GM23248 (cell line): ENCODE measurements at regions not wholly inside any gene's neighbourhood (a gene's known extent, or its start where the extent isn't known, plus 50 kb on each side); places are given as distances from the start of the nearest gene placed in this dataset.
"Not testable (repeated sequence)": the region's sequence is repeated elsewhere in the genome, so short reads cannot be mapped to it uniquely, and the experiment has no call there.

Source experiments
- DNase-seq: peaks from one replicate; pipeline ENCODE4 v3.0.0-alpha.2; 2015
- H2AFZ ChIP-seq: fragments of 200-600 bp; sonication (generic); 2 replicates; pipeline ENCODE4 v1.6.1; 2016; ENCODE audit warnings: antibody characterized with exemption
- H3F3A ChIP-seq: fragments of 200-600 bp; sonication (generic); 2 replicates; pipeline ENCODE4 v1.6.1; 2016; ENCODE audit warnings: mild to moderate bottlenecking, antibody characterized with exemption, mixed run types; ENCODE audit not compliant: insufficient read depth
- H3K27ac ChIP-seq: fragments of 200-600 bp; sonication (generic); 2 replicates; pipeline ENCODE4 v1.5.1; 2016; ENCODE audit warnings: mild to moderate bottlenecking
- H3K27me3 ChIP-seq: fragments of 200-600 bp; sonication (generic); replicated peaks from 2 replicates; pipeline ENCODE4 v1.6.1; 2016; ENCODE audit warnings: mild to moderate bottlenecking; ENCODE audit not compliant: insufficient read depth
- H3K36me3 ChIP-seq: fragments of 200-600 bp; sonication (generic); 2 replicates; pipeline ENCODE4 v1.6.1; 2016; ENCODE audit warnings: low read depth, mild to moderate bottlenecking
- H3K4me1 ChIP-seq: fragments of 200-600 bp; sonication (generic); 2 replicates; pipeline ENCODE4 v1.6.1; 2016; ENCODE audit warnings: mild to moderate bottlenecking; ENCODE audit not compliant: insufficient read depth
- H3K4me2 ChIP-seq: fragments of 200-600 bp; sonication (generic); one replicate; pipeline ENCODE4 v1.6.1; 2016; ENCODE audit warnings: mild to moderate bottlenecking; ENCODE audit not compliant: unreplicated experiment
- H3K4me3 ChIP-seq: fragments of 200-600 bp; sonication (generic); 2 replicates; pipeline ENCODE4 v1.5.1; 2016; ENCODE audit warnings: mild to moderate bottlenecking
- H3K79me2 ChIP-seq: fragments of 200-600 bp; sonication (generic); 2 replicates; pipeline ENCODE4 v1.6.1; 2016; ENCODE audit warnings: mild to moderate bottlenecking; ENCODE audit not compliant: insufficient read depth
- H3K9ac ChIP-seq: fragments of 200-600 bp; sonication (generic); 2 replicates; pipeline ENCODE4 v1.6.1; 2016; ENCODE audit warnings: mild to moderate bottlenecking
- H3K9me2 ChIP-seq: fragments of 200-600 bp; sonication (generic); 2 replicates; pipeline ENCODE4 v1.6.1; 2016; ENCODE audit warnings: mixed run types, mild to moderate bottlenecking, moderate library complexity; ENCODE audit not compliant: insufficient read depth
- H3K9me3 ChIP-seq: fragments of 200-600 bp; sonication (generic); one replicate; pipeline ENCODE4 v1.6.1; 2017; ENCODE audit warnings: low read depth
- H4K20me1 ChIP-seq: fragments of 200-600 bp; sonication (generic); 2 replicates; pipeline ENCODE4 v1.6.0; 2016; ENCODE audit not compliant: insufficient read depth
- EZH2 ChIP-seq: fragments of 200-600 bp; sonication (generic); IDR thresholded peaks from 2 replicates; pipeline ENCODE4 v1.6.1; 2018; ENCODE audit warnings: antibody characterized with exemption, mild to moderate bottlenecking; ENCODE audit not compliant: insufficient read depth, poor library complexity, severe bottlenecking
- EZH2phosphoT487 ChIP-seq: fragments of 200-600 bp; sonication (generic); IDR thresholded peaks from 2 replicates; pipeline ENCODE4 v1.6.1; 2018; ENCODE audit warnings: antibody characterized with exemption, moderate library complexity, mild to moderate bottlenecking, low read depth; ENCODE audit not compliant: insufficient read depth
- WGBS, 2 experiments: methylation state at CpG; one replicate each; pipeline ENCODE4 v1.1.6; 2015 to 2017; ENCODE audit warnings: low lambda C conversion rate in 2 of 2, low coverage in 1 of 2; ENCODE audit errors: missing lambda C conversion rate in 2 of 2; 5-methylcytosine and 5-hydroxymethylcytosine counted together
- in situ Hi-C: fragments of 300-500 bp; cut with MboI; formaldehyde crosslinking; loops from 2 replicates; pipeline ENCODE4 v1.15.0; 2020

- in situ Hi-C loops = no loop called here
- no peaks in the 10 kb centered on the region for H3K27me3 ChIP-seq
- no peak overlapping the region for H3K27ac ChIP-seq
- WGBS, 2 experiments = 0% methylated on average over 1 of the region's 1 CpG
- H3K4me2 ChIP-seq = no peak overlapping the region
- no peaks in the 10 kb centered on the region for H4K20me1 ChIP-seq
- H3K9me2 ChIP-seq = no peaks in the 10 kb centered on the region
- TF ChIP-seq EZH2phosphoT487 (no peak), EZH2 (no peak)
- no peaks in the 10 kb centered on the region for H3K36me3 ChIP-seq
- H3K9ac ChIP-seq = no peak overlapping the region
- no peaks in the 10 kb centered on the region for H3K4me1 ChIP-seq
- DNase-seq = no peak
- H2AFZ ChIP-seq = no peak overlapping the region
- no peaks in the 10 kb centered on the region for H3K9me3 ChIP-seq
- no peak overlapping the region for H3K4me3 ChIP-seq
- H3F3A ChIP-seq = no peaks in the 10 kb centered on the region
- H3K79me2 ChIP-seq = no peaks in the 10 kb centered on the region
Measured at GRCh38 chr10:85400981-85401695, 965.5 kb downstream of the GRID1 start.

- Histone ChIP-seq H3K4me1 (no peaks in the 10 kb centered on the region), H3K36me3 (no peaks in the 10 kb centered on the region), H3K27ac (no peak overlapping the region), H3F3A (no peaks in the 10 kb centered on the region), H3K9me2 (no peaks in the 10 kb centered on the region), H4K20me1 (no peaks in the 10 kb centered on the region), H3K9me3 (no peaks in the 10 kb centered on the region), H2AFZ (no peak overlapping the region), H3K9ac (no peak overlapping the region), H3K27me3 (no peaks in the 10 kb centered on the region), H3K4me3 (no peak overlapping the region), H3K4me2 (no peak overlapping the region), H3K79me2 (no peaks in the 10 kb centered on the region)
- DNase-seq = no peak
- in situ Hi-C loops = no loop called here
- TF ChIP-seq EZH2 (no peak), EZH2phosphoT487 (no peak)
- WGBS, 2 experiments = 56 to 61% methylated on average over 1 of the region's 1 CpG
Measured at GRCh38 chr10:85402541-85402940, 964.1 kb downstream of the GRID1 start.

DNA sequence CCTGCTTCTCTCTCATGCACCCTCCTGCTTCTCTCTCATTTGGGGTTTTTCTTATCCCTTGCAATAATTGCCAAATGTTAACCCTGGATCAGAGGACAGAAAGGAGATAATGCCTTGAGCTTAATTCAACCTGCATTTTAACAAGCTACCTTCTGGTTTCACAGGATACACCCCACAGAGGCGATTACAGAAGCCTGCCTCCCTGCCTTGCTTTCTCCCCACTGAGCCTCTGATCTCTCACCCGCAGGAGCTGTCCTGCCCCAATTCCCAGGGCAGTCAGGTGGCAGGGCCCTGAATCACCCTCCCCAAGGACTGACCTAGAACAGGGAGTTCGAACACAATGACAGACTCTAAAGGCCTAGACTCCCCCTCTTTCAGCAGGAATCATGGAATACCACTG, 959.5 kb downstream of the GRID1 start:
- TF ChIP-seq EZH2 = no peak
- TF ChIP-seq EZH2phosphoT487 = no peak
- no peaks in the 10 kb centered on the region for H4K20me1 ChIP-seq
- no peak overlapping the region for H3K4me3 ChIP-seq
- H3K79me2 ChIP-seq = no peaks in the 10 kb centered on the region
- H3K27ac ChIP-seq = no peak overlapping the region
- H3K9me3 ChIP-seq = no peaks in the 10 kb centered on the region
- H3K36me3 ChIP-seq = no peaks in the 10 kb centered on the region
- H3K4me1 ChIP-seq = no peaks in the 10 kb centered on the region
- H3K27me3 ChIP-seq = no peaks in the 10 kb centered on the region
- H2AFZ ChIP-seq = no peak overlapping the region
- H3K9ac ChIP-seq = no peak overlapping the region
- in situ Hi-C loops = no loop called here
- H3K4me2 ChIP-seq = no peak overlapping the region
- no peaks in the 10 kb centered on the region for H3F3A ChIP-seq
- 11 to 17% methylated on average over 3 of the region's 3 CpGs for WGBS, 2 experiments
- no peaks in the 10 kb centered on the region for H3K9me2 ChIP-seq
- DNase-seq = no peak

DNA sequence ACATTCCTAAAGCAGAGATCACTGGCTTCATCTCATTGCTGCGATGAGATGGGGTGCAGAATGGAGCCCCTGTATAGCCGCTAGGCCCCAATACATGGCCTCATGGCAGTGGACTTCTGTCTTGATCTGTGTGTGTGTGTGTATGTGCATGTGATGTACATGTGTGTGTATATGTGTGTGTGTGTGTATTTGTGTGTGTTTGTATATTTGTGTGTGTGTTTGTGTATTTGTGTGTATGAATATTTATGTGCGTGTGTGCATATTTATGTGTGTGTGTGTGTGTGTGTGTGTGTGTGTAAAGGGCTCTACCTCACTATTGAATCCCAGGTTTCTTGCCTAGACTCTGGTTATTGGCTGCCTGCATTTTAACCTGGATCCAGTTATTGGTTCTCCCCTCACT, 958.2 kb downstream of the GRID1 start:
- Histone ChIP-seq H3K27ac (no peak overlapping the region), H3K9me3 (no peaks in the 10 kb centered on the region), H3K9ac (no peak overlapping the region), H3K4me3 (no peak overlapping the region), H3F3A (no peaks in the 10 kb centered on the region), H3K79me2 (no peaks in the 10 kb centered on the region), H3K36me3 (no peaks in the 10 kb centered on the region), H3K4me1 (no peaks in the 10 kb centered on the region), H3K27me3 (no peaks in the 10 kb centered on the region), H3K4me2 (no peak overlapping the region), H3K9me2 (no peaks in the 10 kb centered on the region), H4K20me1 (no peaks in the 10 kb centered on the region), H2AFZ (no peak overlapping the region)
- no peak for DNase-seq
- in situ Hi-C loops = no loop called here
- WGBS, 2 experiments = 57 to 67% methylated on average over 3 of the region's 3 CpGs
- TF ChIP-seq EZH2 (no peak), EZH2phosphoT487 (no peak)

DNA sequence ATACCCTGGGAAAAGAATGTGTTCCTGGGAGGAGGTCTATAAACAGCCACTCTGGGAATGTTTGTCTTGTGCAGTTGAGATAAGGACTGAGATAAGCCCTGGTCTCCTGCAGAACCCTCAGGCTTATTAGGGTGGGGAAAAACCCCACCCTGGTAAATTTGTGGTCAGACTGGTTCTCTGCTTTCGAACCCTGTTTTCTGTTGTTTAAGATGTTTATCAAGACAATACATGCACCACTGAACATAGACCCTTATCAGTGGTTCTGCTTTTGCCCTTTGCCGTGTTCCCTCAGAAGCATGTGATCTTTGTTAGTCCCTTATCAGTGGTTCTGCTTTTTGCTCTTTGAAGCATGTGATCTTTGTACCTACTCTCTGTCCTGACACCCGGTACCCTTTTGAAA, 956.0 kb downstream of the GRID1 start:
- in situ Hi-C loops, DNase-seq: not testable (repeated sequence)
- 16 to 33% methylated on average over 2 to 3 of the region's 3 CpGs for WGBS, 2 experiments

More for the DNA sequence above, 956.0 kb downstream of the GRID1 start:
- H4K20me1 ChIP-seq, H3K27me3 ChIP-seq, H2AFZ ChIP-seq, H3K27ac ChIP-seq, H3F3A ChIP-seq, H3K9me2 ChIP-seq, H3K4me1 ChIP-seq, H3K9me3 ChIP-seq, H3K9ac ChIP-seq, H3K4me3 ChIP-seq, H3K36me3 ChIP-seq, H3K4me2 ChIP-seq, H3K79me2 ChIP-seq: not testable (repeated sequence)
